CD14-positive monocyte (primary cell): ENCODE measurements at regions not wholly inside any gene's neighbourhood (a gene's known extent, or its start where the extent isn't known, plus 50 kb on each side); places are given as distances from the start of the nearest gene placed in this dataset.

Experiments
- DNase-seq, 3 donors: peaks; one replicate each; pipeline ENCODE4 v3.0.0-alpha.2; 2011 to 2022
- H2AFZ ChIP-seq: 2 replicates; pipeline ENCODE4 v1.6.0; 2012; ENCODE audit warnings: mild to moderate bottlenecking, low read depth, low read length, inconsistent platforms; ENCODE audit not compliant: insufficient read depth, poor library complexity, severe bottlenecking
- H3K27ac ChIP-seq, 2 donors: 1 replicate in 1 of 2; 2 replicates in 1 of 2; pipeline ENCODE4 v1.5.1; 2012 to 2013; ENCODE audit warnings: low read length in 2 of 2, control low read depth in 1 of 2, inconsistent platforms in 1 of 2, low read depth in 1 of 2, mild to moderate bottlenecking in 1 of 2
- H3K27me3 ChIP-seq, 2 donors: one replicate each; pipeline versions ENCODE4 v1.6.0 to v1.6.1; 2011 to 2013; ENCODE audit warnings: low read length in 2 of 2; ENCODE audit not compliant: control insufficient read depth in 2 of 2, insufficient read depth in 2 of 2
- H3K36me3 ChIP-seq, 2 donors: replicated peaks in 1 of 2; 1 replicate in 1 of 2; 2 replicates in 1 of 2; pipeline versions ENCODE4 v1.5.1 to v1.6.1; 2012 to 2013; ENCODE audit warnings: low read length in 2 of 2, control low read depth in 1 of 2, inconsistent platforms in 1 of 2, mild to moderate bottlenecking in 1 of 2; ENCODE audit not compliant: insufficient read depth in 2 of 2, control insufficient read depth in 1 of 2
- H3K4me1 ChIP-seq, 2 donors: 1 replicate in 1 of 2; 2 replicates in 1 of 2; pipeline versions ENCODE4 v1.5.1 to v1.6.1; 2012 to 2013; ENCODE audit warnings: low read length in 2 of 2, control low read depth in 1 of 2, inconsistent platforms in 1 of 2, mild to moderate bottlenecking in 1 of 2, moderate library complexity in 1 of 2; ENCODE audit not compliant: insufficient read depth in 2 of 2, control insufficient read depth in 1 of 2
- H3K4me2 ChIP-seq: replicated peaks from 2 replicates; pipeline ENCODE3; 2012; ENCODE audit warnings: low read length, moderate library complexity, mild to moderate bottlenecking; ENCODE audit not compliant: poor library complexity, severe bottlenecking; ENCODE audit errors: extremely low read depth
- H3K4me3 ChIP-seq, 3 experiments: fragments of 200-600 bp in 1 of 3; sonication (generic) in 1 of 3; replicated peaks in 1 of 3; 1 replicate in 2 of 3; 2 replicates in 1 of 3; pipeline ENCODE4 v1.5.1; 2011 to 2013; ENCODE audit warnings: low read length in 3 of 3, mild to moderate bottlenecking in 3 of 3, control low read depth in 2 of 3, low read depth in 2 of 3, inconsistent platforms in 1 of 3, moderate library complexity in 1 of 3
- H3K79me2 ChIP-seq: 2 replicates; pipeline ENCODE4 v1.6.0; 2012; ENCODE audit warnings: mild to moderate bottlenecking, control low read depth, inconsistent platforms, low read length, moderate library complexity; ENCODE audit not compliant: insufficient read depth
- H3K9ac ChIP-seq: 2 replicates; pipeline ENCODE4 v1.6.0; 2017; ENCODE audit warnings: low read length, mild to moderate bottlenecking; ENCODE audit not compliant: insufficient read depth, poor library complexity, severe bottlenecking
- H3K9me3 ChIP-seq, 2 donors: replicated peaks in 1 of 2; 1 replicate in 1 of 2; 2 replicates in 1 of 2; pipeline versions ENCODE4 v1.5.1 to v1.6.1; 2012 to 2013; ENCODE audit warnings: low read length in 2 of 2, control low read depth in 1 of 2; ENCODE audit not compliant: control insufficient read depth in 1 of 2, insufficient read depth in 1 of 2
- H4K20me1 ChIP-seq: 2 replicates; pipeline ENCODE4 v1.6.0; 2012; ENCODE audit warnings: mild to moderate bottlenecking, low read length, control low read depth, moderate library complexity; ENCODE audit not compliant: insufficient read depth
- H3K27ac Mint-ChIP-seq, 7 donors: one replicate each; pipeline ENCODE4 v1.8.0; 2020; ENCODE audit warnings: mild to moderate bottlenecking in 7 of 7, mixed read lengths in 7 of 7, moderate library complexity in 6 of 7, inconsistent platforms in 2 of 7
- H3K27me3 Mint-ChIP-seq, 3 donors: one replicate each; pipeline ENCODE4 v1.8.0; 2021 to 2022; ENCODE audit warnings: low read depth in 3 of 3, mild to moderate bottlenecking in 3 of 3, mixed read lengths in 3 of 3, moderate library complexity in 3 of 3, inconsistent platforms in 1 of 3
- H3K36me3 Mint-ChIP-seq, 2 donors: one replicate each; pipeline ENCODE4 v1.8.0; 2020; ENCODE audit warnings: mixed read lengths in 2 of 2, inconsistent platforms in 1 of 2, mild to moderate bottlenecking in 1 of 2
- H3K4me1 Mint-ChIP-seq: one replicate; pipeline ENCODE4 v1.8.0; 2020; ENCODE audit warnings: mild to moderate bottlenecking, mixed read lengths
- H3K4me3 Mint-ChIP-seq, 2 donors: one replicate each; pipeline ENCODE4 v1.8.0; 2020; ENCODE audit warnings: mild to moderate bottlenecking in 2 of 2, mixed read lengths in 2 of 2, moderate library complexity in 1 of 2
- H3K9me3 Mint-ChIP-seq, 7 donors: one replicate each; pipeline ENCODE4 v1.8.0; 2020 to 2022; ENCODE audit warnings: mixed read lengths in 7 of 7, mild to moderate bottlenecking in 6 of 7, moderate library complexity in 6 of 7, inconsistent platforms in 2 of 7
- WGBS: methylation state at CpG from one replicate; pipeline ENCODE4 v1.1.5; 2013; ENCODE audit warnings: missing lambda C conversion rate; ENCODE audit not compliant: insufficient coverage; 5-methylcytosine and 5-hydroxymethylcytosine counted together
- intact Hi-C, 2 donors: fragments of 100-400 bp; cut with micrococcal nuclease; formaldehyde crosslinking; loops; one replicate each; pipeline versions ENCODE4 v1.15.0 to v1.15.1; 2023
- TF ChIP-seq, protein P1 (sequence below): fragments of 200-600 bp; IDR thresholded peaks from one replicate; pipeline ENCODE4 v1.8.0; 2022; ENCODE audit warnings: antibody characterized with exemption, mild to moderate bottlenecking

DNA sequence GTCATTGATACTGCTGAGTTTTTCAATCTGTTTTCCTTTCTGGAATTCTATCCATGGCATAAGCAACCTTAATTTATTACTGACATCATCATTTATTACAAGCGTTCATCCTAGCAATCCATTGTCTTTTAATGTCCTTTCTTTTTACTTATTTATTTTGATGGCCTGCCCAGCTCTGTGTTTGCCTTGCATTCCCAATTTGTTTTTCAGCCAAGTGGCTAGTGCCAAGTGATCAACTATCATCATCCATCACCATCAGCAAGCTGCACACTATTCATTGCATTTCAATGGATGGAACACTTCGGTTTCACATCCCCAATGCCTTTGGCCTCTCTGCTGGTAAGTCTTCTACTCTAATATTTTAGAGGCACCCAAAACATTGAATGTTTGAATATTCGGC is 831.7 kb upstream of the EPHA5 start:
- H3K9me3 ChIP-seq = no peaks in the 10 kb centered on the region
- H2AFZ ChIP-seq = no peak overlapping the region
- H3K79me2 ChIP-seq = no peaks in the 10 kb centered on the region
- H3K4me3 ChIP-seq = no peak overlapping the region
- H3K4me2 ChIP-seq = no peak overlapping the region
- no peak overlapping the region for H3K4me3 Mint-ChIP-seq
- no peaks in the 10 kb centered on the region for H3K36me3 Mint-ChIP-seq
- H3K27ac ChIP-seq = no peak overlapping the region
- H3K27ac Mint-ChIP-seq = no peak overlapping the region
- TF ChIP-seq, protein P1, sequence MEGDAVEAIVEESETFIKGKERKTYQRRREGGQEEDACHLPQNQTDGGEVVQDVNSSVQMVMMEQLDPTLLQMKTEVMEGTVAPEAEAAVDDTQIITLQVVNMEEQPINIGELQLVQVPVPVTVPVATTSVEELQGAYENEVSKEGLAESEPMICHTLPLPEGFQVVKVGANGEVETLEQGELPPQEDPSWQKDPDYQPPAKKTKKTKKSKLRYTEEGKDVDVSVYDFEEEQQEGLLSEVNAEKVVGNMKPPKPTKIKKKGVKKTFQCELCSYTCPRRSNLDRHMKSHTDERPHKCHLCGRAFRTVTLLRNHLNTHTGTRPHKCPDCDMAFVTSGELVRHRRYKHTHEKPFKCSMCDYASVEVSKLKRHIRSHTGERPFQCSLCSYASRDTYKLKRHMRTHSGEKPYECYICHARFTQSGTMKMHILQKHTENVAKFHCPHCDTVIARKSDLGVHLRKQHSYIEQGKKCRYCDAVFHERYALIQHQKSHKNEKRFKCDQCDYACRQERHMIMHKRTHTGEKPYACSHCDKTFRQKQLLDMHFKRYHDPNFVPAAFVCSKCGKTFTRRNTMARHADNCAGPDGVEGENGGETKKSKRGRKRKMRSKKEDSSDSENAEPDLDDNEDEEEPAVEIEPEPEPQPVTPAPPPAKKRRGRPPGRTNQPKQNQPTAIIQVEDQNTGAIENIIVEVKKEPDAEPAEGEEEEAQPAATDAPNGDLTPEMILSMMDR = no peak
- no peak overlapping the region for H3K9ac ChIP-seq
- no peaks in the 10 kb centered on the region for H4K20me1 ChIP-seq
- no peaks in the 10 kb centered on the region for H3K4me1 Mint-ChIP-seq
- no peaks in the 10 kb centered on the region for H3K27me3 Mint-ChIP-seq
- no peaks in the 10 kb centered on the region for H3K4me1 ChIP-seq
- 100% methylated on average over 1 of the region's 3 CpGs for WGBS
- no peaks in the 10 kb centered on the region for H3K27me3 ChIP-seq
- DNase-seq = no peak
- intact Hi-C loops = no loop called here
- no peaks in the 10 kb centered on the region for H3K36me3 ChIP-seq
- H3K9me3 Mint-ChIP-seq = peaks cover 0 to 3% (median 0%) of the 10 kb centered on the region in 7 donors

DNA sequence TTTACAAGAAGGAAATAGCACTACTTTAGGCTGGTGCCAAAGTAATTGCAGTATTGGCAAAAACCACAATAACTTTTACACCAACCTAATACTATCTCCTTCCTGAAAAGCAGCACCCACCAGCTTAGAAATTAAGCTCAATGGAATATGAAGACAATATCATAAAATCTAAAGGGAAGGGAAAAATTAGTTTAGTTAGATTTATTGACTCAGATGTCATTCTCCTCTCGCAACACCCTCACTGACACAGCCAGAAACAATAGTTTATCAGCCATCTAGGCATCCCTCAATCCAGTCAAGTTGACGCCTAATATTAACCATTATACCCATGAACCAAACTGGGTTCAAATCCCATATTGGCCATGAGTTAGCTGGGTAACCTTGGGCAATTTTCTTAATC is 820.4 kb upstream of the EPHA5 start:
- Mint-ChIP-seq H3K27me3 (no peaks in the 10 kb centered on the region), H3K9me3 (peaks cover 0 to 1% (median 0%) of the 10 kb centered on the region in 7 donors), H3K27ac (no peak overlapping the region), H3K4me1 (no peaks in the 10 kb centered on the region), H3K36me3 (no peaks in the 10 kb centered on the region), H3K4me3 (no peak overlapping the region)
- WGBS = 100% methylated on average over 2 of the region's 2 CpGs
- Histone ChIP-seq H3K9me3 (no peaks in the 10 kb centered on the region), H3K79me2 (no peaks in the 10 kb centered on the region), H4K20me1 (no peaks in the 10 kb centered on the region), H3K36me3 (no peaks in the 10 kb centered on the region), H3K9ac (no peak overlapping the region), H3K27ac (no peak overlapping the region), H3K4me1 (no peaks in the 10 kb centered on the region), H3K4me2 (no peak overlapping the region), H3K4me3 (no peak overlapping the region), H3K27me3 (no peaks in the 10 kb centered on the region), H2AFZ (no peak overlapping the region)
- TF ChIP-seq, protein P1 = no peak
- DNase-seq = no peak
- intact Hi-C loops = no loop called here
